ENCODE measurements at regions not wholly inside any gene's neighbourhood (a gene's known extent, or its start where the extent isn't known, plus 50 kb on each side); places are given as distances from the start of the nearest gene placed in this dataset.
A peak's percentile ranks its signal among the peaks of the same experiment; 100 is the strongest.

DNA sequence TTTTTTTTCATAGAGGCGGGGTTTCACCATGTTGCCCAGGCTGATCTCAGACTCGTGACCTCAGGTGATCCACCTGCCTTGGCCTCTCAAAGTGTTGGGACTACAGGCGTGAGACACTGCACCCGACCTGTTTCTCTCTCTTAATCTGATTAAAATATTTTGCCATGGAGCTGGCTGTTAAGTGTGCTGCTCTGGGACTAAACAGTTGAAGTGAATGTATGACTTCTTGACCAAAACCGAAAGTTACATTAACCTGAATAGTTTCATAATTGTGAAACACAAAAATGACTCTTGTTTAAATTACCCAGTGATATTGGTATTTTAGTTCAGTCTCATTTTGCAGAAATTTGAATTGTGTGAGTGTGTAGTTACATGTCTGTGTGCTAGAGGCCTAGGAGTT is 2548.6 kb downstream of the PCDH7 start:
- intact Hi-C loops (cut with DNase I), result no loop called here
- ATAC-seq (ENCODE audit: poor library complexity), result no peak

DNA sequence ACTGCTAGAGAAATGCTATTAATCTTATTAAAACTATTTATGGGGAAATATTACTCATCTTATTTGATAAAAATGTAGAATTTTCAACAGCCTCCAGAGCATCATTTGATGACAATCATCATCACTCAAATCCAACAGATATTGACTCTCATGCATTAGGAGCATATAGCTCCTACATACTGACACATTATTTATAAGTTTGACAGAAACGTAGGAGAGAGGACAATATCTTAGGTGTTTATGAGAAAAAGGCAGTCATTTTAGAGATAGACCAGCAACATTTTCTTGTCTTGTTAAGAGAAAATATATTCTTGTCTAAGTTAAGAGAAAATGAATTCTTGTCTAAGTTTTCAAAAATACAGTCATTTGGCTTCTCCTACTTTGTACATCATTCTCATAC is 2550.2 kb downstream of the PCDH7 start:
- ATAC-seq (ENCODE audit: poor library complexity), result no peak
- DNase-seq, result no peak
- intact Hi-C loops (cut with DNase I), result no loop called here

More for the DNA sequence above, 2548.6 kb downstream of the PCDH7 start:
- no peak for DNase-seq

DNA sequence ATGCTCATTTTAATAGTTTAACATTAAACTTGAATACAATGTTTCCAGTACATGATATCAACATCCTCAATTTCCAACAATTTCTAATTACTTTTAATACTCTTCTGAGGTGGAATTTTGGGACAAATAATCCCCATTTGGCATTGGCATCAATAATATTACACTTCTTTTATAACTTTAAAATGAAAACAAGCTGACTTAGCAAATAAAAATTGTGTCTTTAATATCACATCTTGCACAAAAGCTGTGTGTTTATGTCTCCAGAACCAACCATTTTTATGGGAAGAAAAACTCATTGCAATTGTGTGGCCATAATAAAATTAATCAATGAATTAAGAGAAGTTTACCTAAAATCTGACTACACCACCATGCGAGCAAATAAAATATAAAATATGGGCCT is 2552.6 kb downstream of the PCDH7 start:
- intact Hi-C loops (cut with DNase I), result no loop called here
- DNase-seq, result no peak
- no peak for ATAC-seq (ENCODE audit: poor library complexity)

DNA sequence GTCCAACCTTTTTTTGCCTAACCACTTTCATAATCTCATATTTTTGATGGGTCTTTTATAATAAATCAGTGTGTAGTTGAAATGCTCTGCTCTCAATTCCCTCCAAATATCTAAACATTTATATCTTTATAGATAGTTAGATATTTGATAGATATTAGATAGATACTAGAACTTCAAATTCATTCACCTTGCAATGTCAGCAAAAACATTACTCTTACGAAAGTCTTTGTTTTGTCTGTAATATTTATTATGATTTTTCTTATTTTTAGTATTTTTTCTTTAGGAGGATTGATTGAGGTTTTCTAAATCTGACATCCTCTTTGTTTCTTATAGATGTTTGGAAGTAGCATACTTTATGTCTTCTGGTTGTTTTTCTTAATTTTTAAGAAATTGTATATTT is 2563.6 kb downstream of the PCDH7 start:
- intact Hi-C loops (cut with DNase I), result no loop called here
- DNase-seq (no peak), ATAC-seq (ENCODE audit: poor library complexity) (no peak)

DNA sequence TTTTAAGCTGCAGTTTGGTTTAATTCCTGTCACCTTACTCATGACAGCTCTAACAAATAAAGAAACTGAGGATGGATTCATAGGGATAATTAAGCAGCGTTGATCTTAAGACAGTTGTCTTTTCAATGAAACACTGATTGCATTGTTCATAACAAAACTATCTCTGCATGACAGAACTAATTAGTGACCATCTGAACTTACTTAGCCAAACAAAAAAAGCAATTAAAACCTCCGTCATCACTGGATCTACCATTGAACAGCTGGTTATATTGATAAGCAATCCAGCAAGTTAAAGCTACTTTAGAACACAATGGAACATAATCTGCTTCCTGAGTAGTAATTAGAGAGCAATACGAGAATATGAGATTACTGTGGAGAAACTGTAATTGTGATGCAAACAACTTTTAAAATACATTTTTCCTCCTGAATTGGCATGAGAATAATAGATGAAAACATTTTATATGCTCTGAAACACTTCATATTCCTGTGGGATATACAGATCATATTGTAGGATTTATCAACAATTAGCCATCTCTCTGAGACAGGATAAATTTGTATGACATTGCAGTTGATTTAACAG is 2576.8 kb downstream of the PCDH7 start:
- no peak for DNase-seq
- intact Hi-C loops (cut with DNase I), result no loop called here
- no peak for ATAC-seq (ENCODE audit: poor library complexity)

DNA sequence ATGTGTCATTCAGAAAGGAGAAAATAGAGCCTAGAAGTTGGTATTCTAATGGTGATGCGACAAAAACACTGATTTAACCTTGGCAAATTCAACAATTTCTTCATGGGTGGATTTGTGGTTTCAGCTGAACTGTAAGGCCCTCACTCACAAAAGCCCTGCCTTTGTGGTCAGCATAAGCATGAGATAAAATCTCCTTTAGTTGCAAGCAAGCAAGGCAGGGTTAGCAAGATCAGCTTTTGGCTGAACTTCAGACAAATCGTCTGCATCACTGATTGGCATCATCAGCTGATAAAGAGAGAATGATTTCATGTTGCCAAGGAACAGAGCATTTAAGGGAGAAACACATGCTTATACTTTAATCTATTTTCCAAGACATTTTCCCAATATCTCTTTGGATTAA is 2582.2 kb downstream of the PCDH7 start:
- DNase-seq, result no peak
- intact Hi-C loops (cut with DNase I), result no loop called here

DNA sequence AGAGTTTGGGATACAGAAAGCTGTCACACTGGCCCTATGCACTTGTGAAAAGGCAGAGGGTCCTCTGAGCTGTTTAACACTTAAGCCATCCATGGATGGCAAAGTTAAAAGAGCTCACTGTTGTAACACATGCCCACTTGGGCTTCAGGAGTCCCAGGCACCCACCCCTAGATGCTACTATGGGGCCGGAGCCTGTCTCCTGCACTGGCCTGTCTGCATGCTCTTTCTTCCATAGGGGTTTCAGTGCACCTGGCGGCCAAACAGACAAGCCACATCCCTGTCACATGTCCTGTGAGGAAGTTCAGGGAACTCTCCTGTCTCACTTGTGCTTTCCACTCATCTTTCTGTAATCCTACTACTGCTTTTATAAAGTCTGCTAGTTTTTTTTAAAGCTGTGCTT is 2586.0 kb downstream of the PCDH7 start:
- DNase-seq (no peak), ATAC-seq (ENCODE audit: poor library complexity) (no peak)
- intact Hi-C loops (cut with DNase I), result no loop called here

More for the DNA sequence above, 2582.2 kb downstream of the PCDH7 start:
- no peak for ATAC-seq (ENCODE audit: poor library complexity)

DNA sequence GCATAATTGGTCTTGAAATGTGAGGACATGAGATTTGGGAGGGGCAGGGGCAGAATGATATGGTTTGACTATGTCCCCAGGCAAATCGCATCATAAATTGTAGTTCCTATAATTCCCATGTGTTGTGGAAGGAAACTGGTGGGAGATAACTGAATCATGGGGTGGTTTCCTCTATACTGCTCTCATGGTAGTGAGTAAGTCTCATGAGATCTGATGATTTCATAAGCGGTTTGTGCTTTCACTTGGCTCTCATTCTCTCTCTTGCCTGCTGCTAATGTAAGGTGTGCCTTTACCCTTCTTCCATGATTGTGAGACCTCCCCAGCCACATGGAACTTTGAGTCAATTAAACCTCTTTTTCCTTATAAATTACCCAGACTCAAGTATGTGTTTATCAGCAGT is 2595.9 kb downstream of the PCDH7 start:
- intact Hi-C loops (cut with DNase I), result no loop called here
- ATAC-seq (ENCODE audit: poor library complexity) (no peak), DNase-seq (no peak)

DNA sequence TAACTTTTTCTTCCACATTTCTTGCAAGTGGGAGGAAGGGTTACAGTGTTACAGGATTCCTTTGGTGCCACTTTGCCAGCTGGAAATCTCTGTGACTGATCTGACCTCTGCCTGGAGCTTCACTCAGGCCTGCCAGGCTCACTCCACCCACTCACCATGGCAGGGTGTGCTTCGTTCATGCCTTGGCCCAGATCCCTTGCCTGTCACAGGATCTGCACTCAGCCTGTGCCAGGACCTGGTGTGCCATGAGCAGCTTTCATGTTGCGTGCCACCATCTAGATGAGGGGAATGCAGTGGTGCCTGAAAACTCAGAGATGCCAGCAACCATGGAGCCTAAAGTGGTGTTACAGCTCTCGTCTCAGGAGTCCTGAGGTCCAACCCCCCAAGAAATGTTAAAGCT is 2596.4 kb downstream of the PCDH7 start:
- intact Hi-C loops (cut with DNase I), result no loop called here
- DNase-seq, result no peak
- no peak for ATAC-seq (ENCODE audit: poor library complexity)

DNA sequence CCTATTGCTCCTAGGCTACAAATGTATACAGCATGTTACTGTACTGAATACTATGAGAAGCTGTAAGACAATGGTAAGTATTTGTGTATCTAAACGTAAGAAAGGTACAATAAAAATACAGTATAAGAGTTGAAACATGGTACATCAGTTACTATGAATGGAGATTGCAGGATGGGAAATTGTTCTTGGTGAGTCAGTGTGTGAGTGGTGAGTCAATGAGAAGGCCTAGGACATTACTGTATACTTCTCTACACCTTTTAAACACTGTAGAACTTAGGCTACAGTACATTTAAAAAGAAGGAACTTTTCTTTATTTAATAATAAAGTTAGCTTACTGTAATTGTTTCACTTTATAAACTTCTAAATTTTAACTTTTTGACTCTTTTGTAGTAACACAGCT is 2603.2 kb downstream of the PCDH7 start:
- no peak for DNase-seq
- intact Hi-C loops (cut with DNase I), result no loop called here
- ATAC-seq (ENCODE audit: poor library complexity), result no peak

DNA sequence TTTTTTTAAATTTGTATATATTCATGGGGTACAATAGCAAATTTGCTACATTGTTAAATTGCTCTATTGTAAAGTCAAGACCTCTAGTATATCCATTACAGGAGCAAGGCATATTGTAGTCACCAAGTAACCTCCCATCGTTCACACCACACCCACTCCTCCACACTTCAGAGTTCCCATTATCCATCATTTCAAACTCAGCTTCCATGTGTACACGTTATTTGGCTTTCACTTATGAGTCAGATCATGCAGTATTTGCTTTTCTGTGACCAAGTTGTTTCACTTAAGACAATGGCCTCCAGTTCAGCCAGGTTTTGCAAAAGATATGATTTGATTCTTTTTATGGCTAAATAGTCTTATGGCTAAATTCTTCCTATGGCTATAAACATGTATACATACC is 2614.2 kb downstream of the PCDH7 start:
- no peak for DNase-seq

DNA sequence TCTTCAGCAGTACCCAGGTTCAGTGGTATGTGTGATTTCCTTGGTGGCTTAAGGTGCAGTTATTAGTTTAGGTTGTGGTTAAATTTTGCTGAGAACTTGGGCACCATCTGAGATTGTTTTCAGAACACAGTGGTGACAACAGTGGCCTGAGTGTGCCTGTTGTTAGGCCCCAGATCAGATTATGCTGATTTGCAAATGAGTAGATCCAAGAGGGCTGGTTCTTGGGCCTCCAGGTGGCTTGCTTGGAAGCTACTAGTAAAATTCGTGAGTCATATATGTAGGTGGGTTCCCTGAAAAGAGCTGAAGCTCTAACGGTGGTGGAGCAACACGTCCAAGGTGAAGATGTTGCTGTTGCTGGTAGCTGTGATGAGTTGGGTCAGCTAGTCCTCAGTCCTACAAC is 2619.6 kb downstream of the PCDH7 start:
- intact Hi-C loops (cut with DNase I), result no loop called here
- DNase-seq, result no peak
- no peak for ATAC-seq (ENCODE audit: poor library complexity)

More for the DNA sequence above, 2614.2 kb downstream of the PCDH7 start:
- intact Hi-C loops (cut with DNase I), result no loop called here
- ATAC-seq (ENCODE audit: poor library complexity), result no peak

DNA sequence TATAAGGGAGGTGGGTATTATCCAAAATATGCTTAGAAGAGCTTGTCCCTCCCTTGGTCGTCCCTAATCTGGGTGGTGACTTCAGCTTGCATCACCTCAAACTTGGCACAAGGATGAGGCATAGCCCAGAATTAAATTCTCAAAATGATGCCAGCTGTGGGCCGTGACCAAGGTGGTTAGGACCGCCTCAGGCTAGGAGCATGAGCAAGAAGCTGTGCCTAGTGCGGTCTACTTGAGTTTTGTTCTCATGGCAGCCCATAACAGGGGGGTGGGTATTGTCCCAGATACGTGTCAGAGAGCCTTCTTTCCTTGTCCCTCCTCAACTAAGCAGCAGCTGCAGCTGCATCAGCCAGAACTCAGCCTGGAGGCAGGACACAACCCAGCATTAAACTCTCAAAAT is 2620.0 kb downstream of the PCDH7 start:
- intact Hi-C loops (cut with DNase I), result no loop called here
- peak; percentile 21 for DNase-seq
- no peak for ATAC-seq (ENCODE audit: poor library complexity)

DNA sequence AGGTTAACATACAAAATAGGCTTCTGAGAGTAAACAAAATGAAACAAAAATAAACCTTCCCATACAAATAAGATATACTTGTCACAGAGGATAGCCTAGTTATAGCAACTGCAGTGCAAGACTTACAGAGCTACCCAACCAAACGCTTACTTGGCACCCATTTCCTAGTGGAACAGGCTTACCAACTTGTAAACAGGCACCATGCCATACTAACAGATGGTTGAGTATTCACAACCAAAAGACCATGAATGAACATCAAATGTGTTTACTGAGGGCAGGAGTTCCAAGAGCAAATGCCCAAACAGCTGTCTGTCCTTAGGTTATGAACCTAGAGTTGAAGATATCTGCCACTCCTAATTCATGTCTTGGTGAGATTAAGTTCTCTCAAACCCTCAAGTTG is 2629.2 kb downstream of the PCDH7 start:
- intact Hi-C loops (cut with DNase I), result no loop called here
- DNase-seq (no peak), ATAC-seq (ENCODE audit: poor library complexity) (no peak)

DNA sequence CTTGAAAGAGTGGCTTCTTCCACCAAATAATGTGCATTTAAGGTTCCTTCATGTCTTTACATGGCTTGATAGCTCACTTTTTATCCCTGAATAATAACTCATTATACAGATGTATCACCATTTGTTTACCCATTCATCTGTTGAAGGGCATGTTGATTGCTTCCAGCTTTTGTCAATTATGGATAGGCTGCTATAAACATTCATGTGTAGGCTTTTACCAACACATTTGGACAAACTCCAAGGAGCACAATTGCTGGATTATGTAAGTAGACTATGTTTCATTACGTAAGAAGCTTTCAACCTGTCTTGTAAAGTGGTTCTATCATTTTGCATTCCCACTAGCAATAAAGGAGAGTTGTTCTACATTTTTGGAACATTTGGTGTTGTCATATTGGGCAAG is 2637.0 kb downstream of the PCDH7 start:
- intact Hi-C loops (cut with DNase I), result no loop called here
- ATAC-seq (ENCODE audit: poor library complexity) (no peak), DNase-seq (no peak)

DNA sequence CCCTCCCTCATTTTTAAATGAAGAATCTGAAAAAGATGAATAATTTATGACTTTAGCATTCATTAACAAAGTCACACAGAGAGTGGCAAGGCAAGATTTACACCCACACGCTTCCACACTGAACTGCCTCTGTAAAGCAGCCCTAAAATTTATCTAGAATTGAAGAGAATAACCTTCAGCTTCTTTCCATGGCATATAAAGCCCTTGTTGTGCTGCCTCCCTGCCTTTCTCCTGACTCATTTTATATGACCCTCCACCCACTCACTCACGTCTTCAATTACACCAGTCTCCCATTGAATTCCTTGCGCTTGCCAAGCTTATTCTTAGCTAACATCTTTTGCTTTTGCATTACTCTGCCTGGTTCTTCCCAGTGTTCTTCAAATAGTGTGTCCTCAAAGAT is 2649.3 kb downstream of the PCDH7 start:
- DNase-seq, result no peak
- intact Hi-C loops (cut with DNase I), result no loop called here
- no peak for ATAC-seq (ENCODE audit: poor library complexity)

DNA sequence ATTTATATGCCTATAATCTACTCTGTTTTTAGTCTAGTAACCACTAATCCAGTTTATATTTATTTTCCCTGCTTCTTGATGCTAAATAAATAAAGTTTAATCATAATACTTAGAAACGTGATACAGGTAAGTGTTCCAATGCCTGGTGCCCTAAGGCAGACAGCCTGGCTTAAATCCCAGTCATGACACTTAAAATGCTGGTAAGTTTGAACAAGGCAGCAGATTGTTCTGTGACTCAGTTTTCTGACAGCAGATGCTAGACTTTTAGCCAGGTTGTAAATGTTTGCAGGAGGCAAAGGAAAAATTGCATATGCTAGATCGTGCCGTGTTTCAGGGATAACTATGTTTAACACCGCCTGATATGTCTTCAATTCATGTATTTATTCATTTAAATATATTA is 2661.6 kb downstream of the PCDH7 start:
- intact Hi-C loops (cut with DNase I), result no loop called here
- no peak for ATAC-seq (ENCODE audit: poor library complexity)
- no peak for DNase-seq

DNA sequence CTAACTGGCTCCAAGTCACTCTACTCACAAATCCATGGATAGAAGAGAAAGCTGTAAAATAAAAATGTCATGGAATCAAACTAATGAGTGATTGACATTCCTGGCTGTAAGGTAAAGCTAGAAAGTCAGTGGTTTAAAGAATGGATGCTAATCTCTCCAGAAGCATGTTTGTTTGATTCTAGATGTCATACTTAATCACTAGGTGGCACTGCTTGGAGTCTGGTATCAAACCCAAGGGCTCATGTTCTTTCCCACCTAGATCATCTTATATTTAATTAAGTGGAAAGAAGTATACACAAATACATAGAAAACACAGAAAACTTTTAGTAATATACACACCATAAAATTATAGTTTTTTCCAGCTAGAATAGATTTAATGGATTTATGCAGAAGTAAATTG is 2666.6 kb downstream of the PCDH7 start:
- ATAC-seq (ENCODE audit: poor library complexity) (no peak), DNase-seq (no peak)
- intact Hi-C loops (cut with DNase I), result no loop called here

DNA sequence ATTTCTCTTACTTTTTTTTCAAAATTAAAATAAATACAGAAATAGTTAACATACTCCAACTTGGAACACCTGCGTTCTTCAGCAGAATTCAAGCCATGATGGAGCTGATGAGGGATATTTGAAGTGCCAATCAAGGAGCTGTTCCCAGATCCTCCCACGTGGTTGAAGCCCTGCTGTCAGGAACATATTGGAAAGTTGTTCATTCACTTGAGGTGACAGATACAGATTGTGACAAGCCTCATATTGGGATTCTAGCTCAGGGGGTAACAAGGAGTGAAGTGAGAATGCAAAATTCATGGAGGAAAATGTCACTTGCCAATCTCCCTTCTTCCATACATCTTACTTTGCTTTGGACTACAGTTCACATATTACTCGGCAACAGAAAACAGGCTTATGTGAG is 2670.8 kb downstream of the PCDH7 start:
- intact Hi-C loops (cut with DNase I), result no loop called here
- DNase-seq (no peak), ATAC-seq (ENCODE audit: poor library complexity) (no peak)

DNA sequence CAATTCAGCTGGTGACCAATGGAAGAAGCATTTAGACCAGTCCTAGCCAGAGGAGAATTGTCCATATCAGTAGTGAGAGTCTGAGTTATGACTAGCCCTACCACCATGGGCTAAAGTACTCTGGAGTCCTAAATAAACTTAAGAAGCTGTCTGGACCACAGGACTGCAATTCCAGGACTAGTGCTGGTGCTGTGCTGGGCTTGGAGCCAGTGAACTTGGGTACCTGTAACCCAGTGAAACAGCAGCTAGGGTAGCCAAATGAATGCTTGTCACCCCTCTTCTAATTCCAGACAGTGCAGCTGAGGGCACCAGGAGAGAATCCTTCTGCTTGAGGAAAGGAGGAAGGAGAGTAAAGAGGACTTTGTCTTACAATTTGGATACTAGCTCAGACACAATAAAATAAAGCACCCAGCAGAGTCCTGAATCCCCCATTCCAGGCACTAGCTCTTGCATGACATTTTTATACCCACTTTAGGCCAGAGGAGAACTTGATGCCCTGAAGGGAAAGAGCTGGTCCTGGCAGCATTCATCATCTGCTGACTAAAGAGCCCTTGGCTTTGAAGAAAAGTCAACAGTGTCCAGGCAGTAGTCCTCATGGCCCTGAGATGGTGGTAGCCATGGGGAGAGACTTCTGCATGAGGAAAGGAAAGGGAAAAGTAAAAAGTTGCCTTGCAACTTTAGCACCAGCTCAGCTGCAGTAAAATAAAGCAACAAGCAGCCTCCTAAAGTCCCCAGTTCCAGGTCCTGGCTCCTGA is 2675.7 kb downstream of the PCDH7 start:
- DNase-seq (no peak), ATAC-seq (ENCODE audit: poor library complexity) (no peak)
- intact Hi-C loops (cut with DNase I), result no loop called here

DNA sequence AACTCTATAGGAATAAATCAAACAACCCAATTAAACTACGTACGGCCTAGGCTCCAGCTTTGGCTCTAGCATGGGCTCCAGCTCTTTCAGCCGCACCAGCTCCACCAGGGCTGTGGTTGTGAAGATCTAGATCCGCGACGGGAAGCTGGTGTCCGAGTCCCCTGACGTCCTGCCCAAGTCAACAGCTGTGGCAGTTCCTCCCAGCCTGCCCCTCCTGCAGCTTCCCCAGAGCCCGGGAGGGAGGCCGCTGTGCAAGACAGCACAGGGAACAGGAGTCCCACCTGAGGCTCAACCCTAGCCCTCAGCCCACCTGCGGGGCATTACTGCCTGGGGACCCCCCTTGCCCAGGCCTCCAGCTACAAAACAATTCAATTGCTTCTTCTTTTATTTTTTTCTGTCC is 2680.3 kb downstream of the PCDH7 start:
- intact Hi-C loops (cut with DNase I), result no loop called here
- DNase-seq, result peak; percentile 35
- no peak for ATAC-seq (ENCODE audit: poor library complexity)
